GM23338 (cell line): ENCODE measurements at regions not wholly inside any gene's neighbourhood (a gene's known extent, or its start where the extent isn't known, plus 50 kb on each side); places are given as distances from the start of the nearest gene placed in this dataset.

Experiments used
- ATAC-seq: fragments of 200-7000 bp; cut with Tn5 transposase; 3 replicates; pipeline ENCODE4 v1.9.1; 2020
- DNase-seq: peaks from one replicate; pipeline ENCODE4 v3.0.0-alpha.2; 2015; ENCODE audit warnings: low spot score
- H2AFZ ChIP-seq: fragments of 200-600 bp; sonication (generic); 2 replicates; pipeline ENCODE4 v1.8.0; 2016; ENCODE audit warnings: antibody characterized with exemption, mild to moderate bottlenecking, moderate library complexity
- H3F3A ChIP-seq: fragments of 200-600 bp; sonication (generic); replicated peaks from 2 replicates; pipeline ENCODE4 v1.8.0; 2017; ENCODE audit warnings: antibody characterized with exemption, mixed run types, low read depth
- H3K27ac ChIP-seq: fragments of 200-600 bp; sonication (generic); 2 replicates; pipeline ENCODE4 v1.6.1; 2016; ENCODE audit warnings: low read depth
- H3K27me3 ChIP-seq: fragments of 200-600 bp; sonication (generic); 2 replicates; pipeline ENCODE4 v1.8.0; 2016; ENCODE audit warnings: mild to moderate bottlenecking, mixed run types, moderate library complexity; ENCODE audit not compliant: insufficient read depth
- H3K36me3 ChIP-seq: fragments of 200-600 bp; sonication (generic); 2 replicates; pipeline ENCODE4 v1.8.0; 2016; ENCODE audit warnings: mild to moderate bottlenecking; ENCODE audit not compliant: insufficient read depth
- H3K4me1 ChIP-seq: fragments of 200-600 bp; sonication (generic); 2 replicates; pipeline ENCODE4 v1.8.0; 2016; ENCODE audit warnings: mild to moderate bottlenecking, moderate library complexity; ENCODE audit not compliant: insufficient read depth
- H3K4me2 ChIP-seq: fragments of 200-600 bp; sonication (generic); 2 replicates; pipeline ENCODE4 v1.7.1; 2017; ENCODE audit warnings: mixed run types
- H3K4me3 ChIP-seq: fragments of 200-600 bp; sonication (generic); 2 replicates; pipeline ENCODE4 v1.6.1; 2016; ENCODE audit warnings: mixed run types
- H3K79me2 ChIP-seq: fragments of 200-600 bp; sonication (generic); replicated peaks from 2 replicates; pipeline ENCODE4 v1.8.0; 2017; ENCODE audit warnings: mild to moderate bottlenecking; ENCODE audit not compliant: insufficient read depth
- H3K9me2 ChIP-seq: fragments of 200-600 bp; sonication (generic); 2 replicates; pipeline ENCODE4 v1.8.0; 2017; ENCODE audit not compliant: insufficient read depth
- H4K20me1 ChIP-seq: fragments of 200-600 bp; sonication (generic); replicated peaks from 2 replicates; pipeline ENCODE4 v1.8.0; 2017; ENCODE audit warnings: mild to moderate bottlenecking; ENCODE audit not compliant: insufficient read depth
- H3K27ac Mint-ChIP-seq: 2 replicates; pipeline ENCODE4 v1.8.0; 2020; ENCODE audit warnings: inconsistent platforms, mild to moderate bottlenecking, moderate library complexity, mixed read lengths
- H3K27me3 Mint-ChIP-seq: 3 replicates; pipeline ENCODE4 v1.8.0; 2022; ENCODE audit warnings: low read depth, mild to moderate bottlenecking, moderate library complexity, mixed read lengths, inconsistent platforms; ENCODE audit not compliant: insufficient read depth, poor library complexity
- H3K36me3 Mint-ChIP-seq: 3 replicates; pipeline ENCODE4 v1.8.0; 2021; ENCODE audit warnings: low read depth, mild to moderate bottlenecking, inconsistent platforms, moderate library complexity, mixed read lengths
- H3K4me1 Mint-ChIP-seq: 3 replicates; pipeline ENCODE4 v1.8.0; 2020; ENCODE audit warnings: mild to moderate bottlenecking, inconsistent platforms, mixed read lengths
- H3K4me3 Mint-ChIP-seq: 3 replicates; pipeline ENCODE4 v1.8.0; 2021; ENCODE audit warnings: moderate library complexity, mild to moderate bottlenecking, inconsistent platforms, mixed read lengths
- H3K9me3 Mint-ChIP-seq: 3 replicates; pipeline ENCODE4 v1.8.0; 2020; ENCODE audit warnings: moderate library complexity, mild to moderate bottlenecking, inconsistent platforms, mixed read lengths
- CREB1 ChIP-seq: fragments of 250-450 bp; sonication (Bioruptor Pico); IDR thresholded peaks from 2 replicates; pipeline ENCODE4 v1.5.0; 2020; ENCODE audit warnings: low read depth, mild to moderate bottlenecking, moderate library complexity
- ETS1 ChIP-seq: IDR thresholded peaks from 2 replicates; pipeline ENCODE4 v1.6.1; 2016; ENCODE audit warnings: antibody characterized with exemption
- EZH2 ChIP-seq: fragments of 200-600 bp; sonication (generic); IDR thresholded peaks from one replicate; pipeline ENCODE4 v1.8.0; 2017; ENCODE audit warnings: antibody characterized with exemption, mild to moderate bottlenecking, low read depth; ENCODE audit not compliant: unreplicated experiment
- EZH2phosphoT487 ChIP-seq: fragments of 200-600 bp; sonication (generic); IDR thresholded peaks from one replicate; pipeline ENCODE4 v1.8.1; 2018; ENCODE audit warnings: antibody characterized with exemption; ENCODE audit not compliant: unreplicated experiment
- JUNB ChIP-seq: IDR thresholded peaks from one replicate; pipeline ENCODE4 v1.6.1; 2016; ENCODE audit warnings: antibody characterized with exemption; ENCODE audit not compliant: unreplicated experiment
- POLR2AphosphoS5 ChIP-seq: IDR thresholded peaks from 2 replicates; pipeline ENCODE4 v1.6.1; 2016; ENCODE audit warnings: antibody characterized with exemption, low read depth
- REST ChIP-seq: IDR thresholded peaks from one replicate; pipeline ENCODE4 v1.6.1; 2018; ENCODE audit warnings: antibody characterized with exemption; ENCODE audit not compliant: unreplicated experiment
- ZNF462 ChIP-seq: fragments of 250-450 bp; sonication (Bioruptor Pico); IDR thresholded peaks from 2 replicates; pipeline ENCODE4 v1.5.0; 2020; ENCODE audit warnings: mild to moderate bottlenecking, moderate library complexity

- TF ChIP-seq ZNF462 (no peak), EZH2phosphoT487 (no peak), REST (no peak), EZH2 (no peak)
Measured at GRCh38 chr16:79797486-79797885, 196.9 kb upstream of the MAF start (continued).

GRCh38 chr16:79795556-79795955 is 195.0 kb upstream of the MAF start:
- no peak for DNase-seq
- H3F3A ChIP-seq: no peaks in the 10 kb centered on the region
- H3K9me2 ChIP-seq: 0 out of 2 replicates have a peak, but pooled peaks cover 12% of the 10 kb centered on the region
- H3K27ac ChIP-seq: no peak overlapping the region
- H3K36me3 Mint-ChIP-seq: no peaks in the 10 kb centered on the region
- H3K79me2 ChIP-seq: no peaks in the 10 kb centered on the region
- no peak overlapping the region for H2AFZ ChIP-seq
- no peak overlapping the region for H3K4me3 Mint-ChIP-seq
- H3K36me3 ChIP-seq: no peaks in the 10 kb centered on the region
- H3K4me1 ChIP-seq: no peaks in the 10 kb centered on the region; the same call in 1 of the 2 replicates
- peaks cover 5% of the 10 kb centered on the region; the same call in 1 of the 3 replicates for H3K4me1 Mint-ChIP-seq
- H3K9me3 Mint-ChIP-seq: no peaks in the 10 kb centered on the region; the same call in 2 of the 3 replicates
- H3K4me3 ChIP-seq: no peak overlapping the region
- no peak overlapping the region for H3K27ac Mint-ChIP-seq
- H3K27me3 Mint-ChIP-seq: no peaks in the 10 kb centered on the region
- H3K27me3 ChIP-seq: no peaks in the 10 kb centered on the region
- H3K4me2 ChIP-seq: no peak overlapping the region
- no peak for ATAC-seq
- H4K20me1 ChIP-seq: no peaks in the 10 kb centered on the region
- no peak for TF ChIP-seq ETS1
- TF ChIP-seq CREB1: no peak
- no peak for TF ChIP-seq EZH2
- TF ChIP-seq POLR2AphosphoS5: no peak
- no peak for TF ChIP-seq REST
- TF ChIP-seq JUNB: no peak
